ENCODE measurements at regions not wholly inside any gene's neighbourhood (a gene's known extent, or its start where the extent isn't known, plus 50 kb on each side); places are given as distances from the start of the nearest gene placed in this dataset.
A peak's percentile ranks its signal among the peaks of the same experiment; 100 is the strongest.

DNA sequence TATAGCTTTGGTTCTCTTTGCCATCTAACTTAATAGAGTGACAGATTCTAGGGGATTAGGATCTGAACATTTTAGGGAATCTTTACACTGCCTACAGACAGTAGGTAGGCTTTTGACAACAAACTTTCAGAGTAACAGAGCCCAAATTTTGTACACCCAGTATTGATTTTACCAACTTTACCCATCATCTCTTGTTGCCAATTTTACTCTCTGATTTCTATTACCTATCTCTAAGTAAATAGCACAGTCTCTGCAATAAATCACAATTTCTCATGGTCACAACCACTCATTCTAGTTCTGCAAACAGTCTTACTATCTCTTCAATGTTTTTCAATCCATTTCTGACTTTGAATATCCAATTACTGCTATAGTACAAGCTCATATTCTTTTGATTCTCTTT, 1097.6 kb upstream of the PHF14 start:
- DNase-seq (ENCODE audit: low read depth in 2 of 2) = no peak
- no peak overlapping the region for H3K4me3 ChIP-seq (replicated peaks in 1 of 2; ENCODE audit: low read depth in 2 of 2, low read length in 2 of 2)
- TF ChIP-seq, protein P1, sequence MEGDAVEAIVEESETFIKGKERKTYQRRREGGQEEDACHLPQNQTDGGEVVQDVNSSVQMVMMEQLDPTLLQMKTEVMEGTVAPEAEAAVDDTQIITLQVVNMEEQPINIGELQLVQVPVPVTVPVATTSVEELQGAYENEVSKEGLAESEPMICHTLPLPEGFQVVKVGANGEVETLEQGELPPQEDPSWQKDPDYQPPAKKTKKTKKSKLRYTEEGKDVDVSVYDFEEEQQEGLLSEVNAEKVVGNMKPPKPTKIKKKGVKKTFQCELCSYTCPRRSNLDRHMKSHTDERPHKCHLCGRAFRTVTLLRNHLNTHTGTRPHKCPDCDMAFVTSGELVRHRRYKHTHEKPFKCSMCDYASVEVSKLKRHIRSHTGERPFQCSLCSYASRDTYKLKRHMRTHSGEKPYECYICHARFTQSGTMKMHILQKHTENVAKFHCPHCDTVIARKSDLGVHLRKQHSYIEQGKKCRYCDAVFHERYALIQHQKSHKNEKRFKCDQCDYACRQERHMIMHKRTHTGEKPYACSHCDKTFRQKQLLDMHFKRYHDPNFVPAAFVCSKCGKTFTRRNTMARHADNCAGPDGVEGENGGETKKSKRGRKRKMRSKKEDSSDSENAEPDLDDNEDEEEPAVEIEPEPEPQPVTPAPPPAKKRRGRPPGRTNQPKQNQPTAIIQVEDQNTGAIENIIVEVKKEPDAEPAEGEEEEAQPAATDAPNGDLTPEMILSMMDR (IDR thresholded peaks at IDR 0.05; ENCODE audit: low read depth, low read length) = no peak

DNA sequence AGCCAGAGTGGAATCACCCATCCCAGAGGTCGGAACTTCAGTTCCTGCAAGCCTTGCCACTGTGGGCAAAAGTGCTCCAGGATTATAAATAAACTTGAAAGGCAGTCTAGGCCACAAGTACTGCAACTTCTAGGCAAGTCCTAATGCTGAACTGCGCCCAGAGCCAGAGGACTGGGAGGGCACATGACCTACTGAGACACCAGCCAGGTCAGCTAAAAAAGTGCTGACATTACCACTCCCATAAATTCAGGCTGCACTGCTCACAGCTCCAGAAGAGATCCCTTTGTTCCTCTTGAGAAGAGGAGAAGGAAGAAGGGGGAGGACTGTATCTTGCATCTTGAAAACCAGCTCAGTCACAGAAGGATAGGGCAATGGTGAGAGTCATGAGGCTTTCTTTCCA, 1084.1 kb upstream of the PHF14 start:
- DNase-seq (ENCODE audit: low read depth in 2 of 2) = no peak
- no peak overlapping the region for H3K4me3 ChIP-seq (replicated peaks in 1 of 2; ENCODE audit: low read depth in 2 of 2, low read length in 2 of 2)
- TF ChIP-seq, protein P1 (IDR thresholded peaks at IDR 0.05; ENCODE audit: low read depth, low read length) = no peak

DNA sequence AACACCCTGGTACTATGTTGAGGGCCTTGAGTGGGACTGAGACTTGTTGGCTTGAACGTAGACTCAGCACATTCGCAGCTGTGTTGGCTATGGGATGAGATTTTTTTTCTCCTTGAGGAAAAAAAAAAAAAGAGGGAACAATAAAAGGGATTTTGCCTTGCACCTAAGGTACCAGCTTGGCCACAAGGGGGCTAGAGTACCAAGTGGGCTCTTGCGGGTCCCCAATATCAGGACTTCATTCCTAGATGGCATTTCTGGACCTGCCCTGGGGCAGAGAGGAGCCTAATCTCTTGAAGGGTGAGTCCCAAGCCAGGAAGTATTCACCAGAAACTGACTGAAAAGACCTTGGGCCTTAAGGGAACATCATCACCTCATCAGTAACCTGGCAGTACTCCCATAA, 1083.6 kb upstream of the PHF14 start:
- TF ChIP-seq, protein P1 (IDR thresholded peaks at IDR 0.05; ENCODE audit: low read depth, low read length) = no peak
- H3K4me3 ChIP-seq (replicated peaks in 1 of 2; ENCODE audit: low read depth in 2 of 2, low read length in 2 of 2) = no peak overlapping the region
- no peak for DNase-seq (ENCODE audit: low read depth in 2 of 2)

DNA sequence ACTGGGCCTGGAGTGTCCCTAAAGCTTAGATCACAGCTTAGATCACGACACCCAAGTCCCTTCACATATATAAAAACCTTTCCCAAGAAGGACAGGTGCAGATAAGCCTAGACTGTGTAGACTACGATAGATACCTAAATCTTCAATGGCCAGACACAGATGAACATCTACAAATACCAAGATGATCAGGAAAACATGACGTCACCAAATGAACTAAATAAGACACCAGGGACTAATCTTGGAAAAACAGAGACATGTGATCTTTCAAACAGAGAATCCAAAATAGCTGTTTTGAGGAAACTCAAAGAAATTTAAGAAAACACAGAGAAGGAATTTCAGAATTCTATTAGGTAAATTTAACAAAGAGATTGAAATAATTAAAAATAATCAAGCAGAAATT, 1082.6 kb upstream of the PHF14 start:
- no peak overlapping the region for H3K4me3 ChIP-seq (replicated peaks in 1 of 2; ENCODE audit: low read depth in 2 of 2, low read length in 2 of 2)
- TF ChIP-seq, protein P1 (IDR thresholded peaks at IDR 0.05; ENCODE audit: low read depth, low read length) = no peak
- DNase-seq (ENCODE audit: low read depth in 2 of 2) = no peak

DNA sequence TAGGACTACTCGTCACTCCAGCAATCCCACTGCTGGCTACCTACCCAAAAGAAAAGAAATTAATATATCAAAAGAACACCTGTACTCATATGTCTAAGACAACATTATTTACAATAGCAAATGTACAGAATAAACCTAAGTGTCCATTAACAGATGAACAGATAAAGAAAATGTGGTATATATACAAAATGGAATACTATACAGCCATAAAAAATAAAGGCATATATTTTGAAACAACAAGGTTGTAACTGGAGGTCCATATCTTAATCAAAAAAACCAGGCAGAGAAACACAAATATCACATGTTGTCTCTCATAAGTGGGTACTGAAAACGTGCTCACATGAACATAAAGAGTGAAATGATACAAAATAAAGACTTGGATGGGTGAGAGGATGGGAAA, 1073.3 kb upstream of the PHF14 start:
- DNase-seq (ENCODE audit: low read depth in 2 of 2) = no peak
- no peak overlapping the region for H3K4me3 ChIP-seq (replicated peaks in 1 of 2; ENCODE audit: low read depth in 2 of 2, low read length in 2 of 2)
- TF ChIP-seq, protein P1 (IDR thresholded peaks at IDR 0.05; ENCODE audit: low read depth, low read length) = no peak

DNA sequence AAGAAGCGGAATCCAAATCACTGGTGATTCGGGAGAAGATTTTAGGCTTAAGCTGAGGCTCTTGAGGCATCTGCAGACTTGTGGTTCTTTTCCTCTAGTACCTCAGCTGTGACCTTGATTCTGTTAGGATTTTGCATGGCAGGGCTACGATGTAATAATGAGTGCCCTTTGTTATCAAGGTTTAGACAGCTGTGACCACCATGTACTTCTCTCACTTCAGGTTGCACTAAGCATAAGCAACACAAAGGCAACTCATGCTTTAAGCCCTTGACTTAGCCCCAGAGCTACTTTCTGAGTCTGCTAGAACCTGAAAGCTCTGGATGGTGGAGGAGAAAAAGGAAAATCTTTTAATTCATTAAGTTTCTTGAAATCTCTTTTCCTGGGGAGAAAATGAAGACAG, 1052.3 kb upstream of the PHF14 start:
- TF ChIP-seq, protein P1 (IDR thresholded peaks at IDR 0.05; ENCODE audit: low read depth, low read length) = no peak
- no peak for DNase-seq (ENCODE audit: low read depth in 2 of 2)
- H3K4me3 ChIP-seq (replicated peaks in 1 of 2; ENCODE audit: low read depth in 2 of 2, low read length in 2 of 2) = no peak overlapping the region

DNA sequence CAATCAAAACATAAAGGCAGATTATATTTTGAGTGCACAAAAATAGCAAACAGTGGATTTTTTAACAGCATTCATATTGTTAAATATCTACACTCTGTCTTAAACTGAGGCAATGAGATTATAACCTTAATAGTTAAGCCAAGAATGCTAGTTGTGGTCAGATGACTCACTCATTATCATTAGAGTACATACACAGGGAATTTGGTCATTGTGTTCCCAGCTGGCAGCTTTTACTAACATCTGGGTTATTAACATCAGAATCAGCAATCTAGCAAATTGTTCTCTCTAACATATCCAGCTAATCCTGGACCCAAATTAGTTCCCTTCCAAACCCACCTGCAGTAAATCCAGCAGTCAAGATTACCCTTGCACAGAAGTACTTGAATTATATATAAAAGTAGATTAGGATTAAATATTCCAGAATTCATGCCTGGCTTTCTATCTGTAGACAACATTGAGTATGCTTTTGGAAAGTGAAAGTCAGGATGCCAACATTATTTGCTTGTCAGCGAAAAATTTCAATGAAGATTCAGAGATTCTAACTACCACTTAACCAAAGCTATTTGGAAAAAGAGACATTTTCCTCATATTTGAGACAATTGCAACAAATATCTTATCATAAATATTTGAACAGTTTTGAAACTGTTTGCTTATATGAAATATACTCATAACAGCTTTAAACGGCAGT, 1035.6 kb upstream of the PHF14 start:
- DNase-seq (ENCODE audit: low read depth in 2 of 2) = peak; percentile 15 to 46
- TF ChIP-seq, protein P1 (IDR thresholded peaks at IDR 0.05; ENCODE audit: low read depth, low read length) = no peak
- H3K4me3 ChIP-seq (replicated peaks in 1 of 2; ENCODE audit: low read depth in 2 of 2, low read length in 2 of 2) = no peak overlapping the region

Measured in cardiac fibroblast (primary cell).